NCI-H69 (cell line): ENCODE measurements at regions not wholly inside any gene's neighbourhood (a gene's known extent, or its start where the extent isn't known, plus 50 kb on each side); places are given as distances from the start of the nearest gene placed in this dataset.

ENCODE experiments used
- DNase-seq: peaks from one replicate; lab custom pipeline; 2025; lab: John Stamatoyannopoulos, UW

- no peak for DNase-seq
These were observed 97.8 kb upstream of the SLC44A1 start for GRCh38 chr9:105146677-105147076.

DNA sequence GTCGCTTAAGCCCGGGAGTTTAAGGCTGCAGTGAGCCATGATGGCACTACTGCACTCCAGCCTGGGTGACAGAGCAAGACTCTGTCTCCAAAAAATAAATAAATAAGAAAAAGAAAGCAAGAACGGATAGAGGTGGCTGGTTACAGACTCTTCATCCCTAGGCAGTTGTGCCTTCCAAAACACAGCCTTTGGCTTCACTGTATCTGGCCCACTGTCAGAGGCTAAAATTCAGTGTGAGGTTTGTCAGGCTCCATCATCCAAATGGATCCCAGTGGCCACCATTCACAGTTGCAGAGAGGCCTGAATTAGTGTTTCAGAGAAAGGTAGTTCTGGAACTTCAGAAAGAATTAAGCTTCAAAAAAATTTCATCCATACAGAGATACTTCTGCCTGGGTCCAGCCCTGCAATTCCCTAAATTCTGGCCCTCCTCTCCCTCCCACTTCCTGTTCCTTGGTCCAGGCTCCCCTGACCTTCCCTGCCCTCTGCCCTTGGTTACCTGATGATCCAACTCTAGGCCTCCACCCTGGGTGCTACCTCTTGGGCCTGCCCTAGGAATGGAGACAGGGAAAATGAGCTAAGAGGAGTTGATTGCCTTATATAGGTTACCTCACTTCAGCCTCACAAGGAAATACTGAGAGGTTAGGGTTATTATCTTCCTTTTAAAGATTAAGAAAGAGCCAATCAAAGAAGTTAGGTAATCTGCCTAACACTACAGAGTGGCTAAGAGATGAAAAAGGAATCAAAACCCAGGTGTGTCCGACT, 97.2 kb upstream of the SLC44A1 start:
- DNase-seq, result no peak

DNA sequence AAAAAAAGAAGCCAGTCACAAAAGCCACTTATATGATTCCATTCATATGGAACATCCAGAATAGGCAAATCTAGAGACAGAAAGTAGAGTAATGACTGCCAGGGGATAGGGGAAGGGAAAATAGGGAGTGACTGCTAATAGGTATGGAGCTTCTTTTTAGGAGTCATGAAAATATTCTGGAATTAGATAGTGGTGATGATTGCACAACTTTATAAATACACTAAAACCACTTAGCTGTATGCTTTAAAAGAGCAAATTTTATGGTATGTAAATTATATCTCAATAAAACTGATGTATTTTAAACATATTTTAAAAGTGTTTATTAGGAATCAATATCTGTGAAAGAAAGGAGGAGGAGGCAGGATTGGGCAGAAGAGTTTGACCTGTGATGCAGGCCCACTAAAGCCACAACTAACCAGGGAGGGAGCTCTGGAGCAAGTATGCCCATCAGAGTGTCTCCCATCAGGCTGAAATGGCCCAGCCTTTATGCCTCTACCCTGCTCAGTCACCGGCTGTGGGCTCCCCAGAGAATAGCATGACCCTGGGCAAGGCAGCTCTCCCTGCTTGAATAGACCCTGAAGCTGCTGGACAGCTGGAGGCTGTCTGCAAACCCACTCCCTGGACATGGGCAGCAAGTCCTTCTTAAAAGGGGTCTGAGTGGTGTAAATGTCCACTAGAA, 96.0 kb upstream of the SLC44A1 start:
- peak; percentile 60 for DNase-seq

DNA sequence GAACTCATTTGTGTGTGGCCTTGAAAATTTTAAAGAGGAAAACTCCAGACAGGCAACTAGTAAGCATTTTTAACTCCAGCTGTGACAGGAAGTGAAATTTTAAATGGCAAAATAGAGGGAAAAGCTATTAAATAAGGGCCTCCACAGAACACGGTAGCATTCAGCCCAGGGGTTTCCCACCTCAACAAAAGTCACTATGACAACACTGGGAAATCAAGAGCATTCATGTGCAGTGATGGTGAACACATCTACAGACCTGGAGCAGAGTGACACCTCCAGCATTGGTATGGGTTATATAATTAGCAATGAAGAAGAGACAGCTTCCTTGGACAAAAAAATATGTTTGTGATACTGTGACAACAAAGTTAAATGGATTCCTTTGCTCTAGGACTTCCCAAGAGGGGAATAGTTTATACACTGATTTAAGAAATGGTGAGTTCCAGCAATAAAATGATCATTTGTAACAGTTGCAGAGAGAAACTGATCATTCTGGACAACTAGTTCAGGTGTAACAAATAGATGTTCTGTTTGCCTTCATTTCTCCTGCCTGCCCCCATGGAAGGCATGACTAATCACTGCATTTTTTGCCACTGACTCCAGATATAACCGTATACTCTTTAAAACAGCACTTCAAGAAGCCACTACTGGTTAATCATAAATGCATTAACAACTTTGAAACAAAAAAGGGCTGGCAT, 93.3 kb upstream of the SLC44A1 start:
- peak; percentile 92 for DNase-seq

DNA sequence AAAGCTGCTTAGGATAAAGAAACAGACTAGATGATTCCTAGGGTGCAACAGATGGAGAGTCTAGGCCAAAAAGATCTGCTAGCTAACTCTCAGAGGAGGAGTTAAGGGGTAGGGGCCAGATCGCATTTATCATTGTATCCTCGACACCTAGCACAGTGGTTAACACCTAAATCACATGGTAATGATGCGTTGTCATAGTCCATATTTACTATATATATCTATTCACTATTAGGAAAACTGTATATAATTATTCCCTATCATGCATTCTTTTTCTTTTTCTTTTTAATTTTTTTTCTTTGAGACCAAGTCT, 92.8 kb upstream of the SLC44A1 start:
- DNase-seq, result peak; percentile 74

DNA sequence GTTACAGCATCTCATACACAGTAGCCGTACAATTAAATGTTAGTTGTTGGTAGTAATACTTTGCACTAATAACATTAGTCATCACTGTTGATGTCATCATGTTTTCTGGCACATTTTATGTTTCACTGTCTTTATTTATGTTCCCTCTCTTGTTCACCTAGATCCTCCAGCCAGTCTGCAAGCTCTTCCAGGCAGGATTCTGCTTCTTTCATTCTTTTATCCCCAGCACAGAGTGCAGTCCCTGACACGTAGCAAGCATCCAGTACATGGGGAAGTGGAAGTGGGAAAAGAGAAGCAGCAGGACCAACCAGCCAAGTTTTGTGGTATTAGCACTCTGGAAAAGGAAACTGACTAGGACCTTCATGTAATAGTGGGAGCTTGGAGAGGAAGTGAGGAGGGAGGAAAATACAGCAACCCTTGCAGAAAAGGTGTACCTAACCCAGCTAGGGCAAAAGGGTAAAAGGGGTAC, 89.7 kb upstream of the SLC44A1 start:
- peak; percentile 37 for DNase-seq

GRCh38 chr9:105157171-105157583, 87.3 kb upstream of the SLC44A1 start:
- peak; percentile 91 for DNase-seq

GRCh38 chr9:105158020-105158419, 86.4 kb upstream of the SLC44A1 start:
- no peak for DNase-seq

DNA sequence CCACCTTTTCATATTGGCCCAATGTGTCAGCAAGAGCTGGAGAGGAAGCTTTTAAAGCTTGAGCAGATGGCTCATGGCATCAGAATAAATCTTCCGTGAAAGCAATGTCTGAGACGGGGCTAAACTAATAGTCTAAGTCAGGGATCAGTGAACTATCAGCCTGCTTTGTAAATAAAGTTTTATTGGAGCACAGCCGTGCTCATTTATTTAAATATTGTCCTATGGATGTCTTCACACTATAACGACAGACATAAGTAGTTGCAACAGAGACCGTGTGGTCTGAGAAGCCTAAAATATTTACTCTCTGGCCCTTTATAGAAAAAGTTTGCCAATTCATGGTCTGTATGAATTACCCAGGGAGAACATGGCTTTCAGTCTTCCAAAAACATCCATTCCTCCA, 85.6 kb upstream of the SLC44A1 start:
- peak; percentile 92 for DNase-seq

- DNase-seq, result peak; percentile 50
These were observed 75.6 kb upstream of the SLC44A1 start for GRCh38 chr9:105168870-105169319.

DNA sequence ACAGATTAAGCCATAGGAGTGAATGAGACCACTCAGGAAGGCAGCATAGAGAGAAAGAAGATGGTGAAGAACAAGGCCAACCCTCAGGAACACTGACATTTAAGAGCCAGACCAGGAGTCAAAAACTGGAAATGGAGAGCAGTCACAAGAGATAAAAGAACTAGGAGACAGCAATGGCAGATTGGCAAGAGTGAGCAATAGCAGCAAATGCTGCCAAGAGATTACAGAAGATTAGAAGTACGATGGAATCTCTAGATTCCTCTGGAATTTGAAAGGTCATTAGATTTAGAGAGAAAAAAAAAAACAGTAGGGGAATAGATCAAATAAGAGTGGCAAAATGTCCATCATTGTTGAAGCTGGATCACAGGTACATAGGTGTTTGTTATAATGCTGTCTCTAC, 73.4 kb upstream of the SLC44A1 start:
- DNase-seq, result no peak

- DNase-seq, result no peak
These were observed 72.9 kb upstream of the SLC44A1 start for GRCh38 chr9:105171589-105171988.

DNA sequence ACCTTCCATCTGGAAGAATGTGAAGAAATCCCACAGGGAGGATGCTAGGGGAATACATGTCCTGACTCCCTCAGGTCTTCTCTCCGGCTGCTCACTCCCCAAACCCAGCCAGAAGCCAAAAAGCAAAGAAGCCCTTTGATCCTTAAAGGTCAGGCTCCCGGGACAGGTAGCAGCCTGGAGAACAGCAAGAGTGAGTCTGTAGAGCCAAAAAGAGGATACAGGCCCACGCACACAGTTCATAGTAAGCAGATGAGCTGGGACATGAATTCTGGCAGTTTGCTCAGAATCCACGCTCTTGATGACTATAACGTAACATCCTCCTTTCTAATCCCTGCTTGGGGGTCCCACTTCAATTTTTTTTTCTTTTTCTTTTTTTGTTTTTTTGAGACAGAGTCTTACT, 72.0 kb upstream of the SLC44A1 start:
- no peak for DNase-seq

DNA sequence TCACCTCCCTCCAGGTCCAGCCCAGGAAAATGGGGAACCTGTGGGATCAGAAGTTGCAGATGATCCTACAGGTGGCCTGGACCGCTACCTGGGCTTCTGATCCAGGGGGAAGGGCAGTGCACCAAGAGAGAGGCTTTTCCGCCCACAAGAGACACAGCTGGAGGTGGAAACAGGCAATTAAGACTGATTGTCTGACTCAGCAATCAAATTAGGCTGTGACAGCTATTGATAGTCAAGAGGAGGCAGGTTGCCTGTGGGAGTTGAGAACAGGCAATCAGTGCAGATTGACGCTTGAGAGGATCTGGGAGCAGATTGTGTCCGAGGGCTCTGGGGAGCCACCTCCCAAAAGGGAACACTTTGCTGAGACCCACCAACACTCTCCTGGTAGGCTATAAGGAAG, 71.1 kb upstream of the SLC44A1 start:
- peak; percentile 93 for DNase-seq

- DNase-seq, result no peak
These were observed 70.6 kb upstream of the SLC44A1 start for GRCh38 chr9:105173826-105174225.

GRCh38 chr9:105176194-105176593, 68.3 kb upstream of the SLC44A1 start:
- DNase-seq, result no peak

DNA sequence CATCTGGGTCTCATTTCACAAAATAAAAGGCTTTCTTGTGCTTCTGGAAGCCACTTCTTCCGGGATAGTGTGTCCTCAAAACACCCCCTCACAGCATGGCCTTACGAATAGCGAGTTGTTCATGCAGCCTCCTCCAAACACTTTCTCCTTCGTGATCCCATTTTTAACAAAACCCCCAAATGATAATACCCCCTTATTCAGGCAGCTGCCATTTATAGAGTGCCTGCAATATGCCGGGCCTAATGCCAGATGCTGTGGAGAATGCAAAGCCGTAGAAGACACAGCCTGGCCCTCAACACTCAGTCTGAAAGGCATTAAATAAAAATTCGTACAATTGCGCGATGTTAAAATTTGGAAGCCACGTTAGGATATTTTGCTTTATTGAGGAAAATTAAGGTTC, 66.4 kb upstream of the SLC44A1 start:
- DNase-seq, result no peak

DNA sequence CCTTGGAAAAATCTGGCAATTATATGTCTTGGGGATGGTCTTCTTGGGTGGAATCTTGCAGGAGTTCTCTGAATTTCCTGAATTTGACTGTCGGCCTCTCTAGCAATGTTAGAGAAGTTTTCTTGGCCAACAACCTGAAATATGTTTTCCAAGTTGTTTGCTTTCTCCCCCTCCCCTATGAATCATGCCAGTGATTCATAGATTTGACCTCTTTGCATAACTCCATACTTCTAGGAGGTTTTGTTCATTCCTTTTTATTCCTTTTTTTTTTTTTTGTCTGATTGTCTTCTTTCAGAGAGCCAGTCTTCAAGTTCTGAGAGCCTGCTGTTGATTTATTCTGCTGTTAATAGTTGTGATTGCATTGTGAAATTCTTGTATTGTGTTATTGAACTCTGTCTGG, 56.7 kb upstream of the SLC44A1 start:
- no peak for DNase-seq

- no peak for DNase-seq
These were observed 55.7 kb upstream of the SLC44A1 start for GRCh38 chr9:105188746-105189145.

GRCh38 chr9:105191508-105192121, 52.8 kb upstream of the SLC44A1 start:
- DNase-seq, result no peak

DNA sequence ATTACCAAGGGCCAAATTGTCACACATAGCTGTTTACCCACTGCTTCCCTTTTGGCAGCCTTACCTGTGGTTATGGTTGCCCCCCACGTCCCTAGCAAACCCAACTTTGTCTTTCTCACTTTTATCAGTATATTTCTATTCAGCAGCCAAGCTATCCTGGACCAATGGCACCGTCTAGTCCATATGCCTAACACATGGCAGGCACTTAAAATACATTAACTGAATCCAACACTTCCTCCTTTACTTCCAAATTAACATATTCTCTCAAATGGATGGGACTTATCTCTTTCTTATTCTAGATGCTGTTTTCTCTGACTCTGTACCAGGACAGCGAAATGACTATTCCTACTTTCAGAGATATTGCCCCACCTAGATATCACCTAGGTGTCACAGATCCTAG, 50.9 kb upstream of the SLC44A1 start:
- no peak for DNase-seq

GRCh38 chr9:105194234-105194633, 50.2 kb upstream of the SLC44A1 start:
- no peak for DNase-seq
